Activated CD4-positive, alpha-beta memory T cell treated with anti-CD3 and anti-CD28 coated beads, Interleukin-2, amount 10 ng/mL, durations not matched to agents 7 days and 5 days (primary cell): ENCODE measurements at regions not wholly inside any gene's neighbourhood (a gene's known extent, or its start where the extent isn't known, plus 50 kb on each side); places are given as distances from the start of the nearest gene placed in this dataset.

Source experiments
- CTCF ChIA-PET: fragments of 350-600 bp; sonication (Branson Sonifier 250); formaldehyde crosslinking; loops from one replicate; lab custom pipeline; 2021; ENCODE audit warnings: antibody characterized with exemption, inconsistent platforms; lab: Charles Lee
- POLR2A ChIA-PET: fragments of 350-600 bp; sonication (Branson Sonifier 250); formaldehyde crosslinking; loops from one replicate; lab custom pipeline; 2021; ENCODE audit warnings: antibody characterized with exemption; lab: Charles Lee
- DNase-seq: peaks from one replicate; pipeline ENCODE4 v3.0.0-alpha.2; 2020
- H3K27ac Mint-ChIP-seq: one replicate; pipeline ENCODE4 v1.8.0; 2021; ENCODE audit warnings: mild to moderate bottlenecking, mixed read lengths
- H3K27me3 Mint-ChIP-seq: one replicate; pipeline ENCODE4 v1.8.0; 2021; ENCODE audit warnings: mixed read lengths
- H3K36me3 Mint-ChIP-seq: one replicate; pipeline ENCODE4 v1.8.0; 2021; ENCODE audit warnings: low read depth, mixed read lengths
- H3K4me1 Mint-ChIP-seq: one replicate; pipeline ENCODE4 v1.8.0; 2021; ENCODE audit warnings: mixed read lengths
- H3K4me3 Mint-ChIP-seq: one replicate; pipeline ENCODE4 v1.8.0; 2021; ENCODE audit warnings: mild to moderate bottlenecking, mixed read lengths
- H3K9me3 Mint-ChIP-seq: one replicate; pipeline ENCODE4 v1.8.0; 2021; ENCODE audit warnings: mixed read lengths

DNA sequence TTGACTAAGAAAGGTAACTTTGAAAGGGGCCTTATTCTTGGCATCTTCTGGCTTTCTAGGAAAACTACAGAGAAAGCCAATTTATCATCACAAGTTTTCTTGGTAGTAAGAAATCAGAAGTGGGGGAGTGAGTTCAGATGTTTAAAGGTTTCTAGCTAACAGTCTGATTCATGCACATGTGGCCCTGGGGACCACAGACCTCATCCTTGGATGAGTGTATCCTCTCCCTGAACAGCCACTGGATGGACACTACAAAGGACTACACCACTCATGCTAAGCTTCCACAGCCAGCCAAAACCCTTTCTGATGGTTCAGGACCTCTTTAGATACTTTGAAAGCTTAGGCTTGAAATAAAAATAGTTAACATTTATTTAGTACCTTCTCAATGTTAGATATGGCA lies 218.3 kb upstream of the STK17B start:
- POLR2A ChIA-PET, result no interaction called here
- Mint-ChIP-seq H3K27me3 (no peaks in the 10 kb centered on the region), H3K9me3 (no peaks in the 10 kb centered on the region), H3K4me3 (no peak overlapping the region), H3K27ac (no peak overlapping the region), H3K4me1 (no peaks in the 10 kb centered on the region), H3K36me3 (no peaks in the 10 kb centered on the region)
- CTCF ChIA-PET, result no interaction called here
- no peak for DNase-seq

DNA sequence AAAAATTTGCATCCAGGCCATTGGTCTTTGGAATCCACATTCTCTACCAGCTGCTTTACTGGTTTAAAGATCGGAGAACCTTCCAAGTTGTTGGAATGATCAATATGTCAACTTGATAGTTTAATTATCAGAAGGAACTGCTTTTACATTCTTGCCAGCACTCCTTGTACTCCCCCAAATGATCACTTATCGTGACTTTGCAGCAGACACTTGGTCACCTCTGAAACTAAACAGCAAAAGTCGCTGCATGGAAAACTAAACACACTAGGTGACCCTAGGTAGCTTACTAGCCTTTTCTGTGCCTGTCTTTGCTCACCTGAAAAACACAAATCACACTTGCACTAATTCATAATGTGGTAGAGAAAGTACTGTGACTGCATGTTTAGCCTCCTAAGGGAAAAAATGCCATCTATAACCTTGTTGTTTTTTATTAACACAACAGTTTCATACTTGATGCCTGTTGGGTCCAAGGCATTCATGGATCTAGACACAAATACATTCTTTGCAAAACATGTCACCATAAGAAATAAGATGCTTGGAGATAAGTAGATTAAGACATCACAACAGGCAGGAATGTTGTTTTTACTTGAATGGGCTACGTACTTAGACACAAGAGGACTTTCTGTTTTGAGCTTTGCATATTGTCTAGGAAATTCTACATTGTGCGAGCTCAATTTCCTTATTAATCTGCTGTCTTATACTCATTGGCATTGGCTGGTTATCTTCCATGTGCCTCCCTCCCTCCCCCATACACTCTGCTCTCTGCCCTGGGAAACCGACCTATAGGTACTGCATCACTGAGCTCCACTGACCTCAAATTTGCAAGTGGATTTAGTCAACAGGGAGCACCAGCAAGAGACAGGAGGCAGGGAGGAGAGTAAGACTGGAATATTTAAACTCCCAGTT lies 219.1 kb upstream of the STK17B start:
- CTCF ChIA-PET, result no interaction called here

DNA sequence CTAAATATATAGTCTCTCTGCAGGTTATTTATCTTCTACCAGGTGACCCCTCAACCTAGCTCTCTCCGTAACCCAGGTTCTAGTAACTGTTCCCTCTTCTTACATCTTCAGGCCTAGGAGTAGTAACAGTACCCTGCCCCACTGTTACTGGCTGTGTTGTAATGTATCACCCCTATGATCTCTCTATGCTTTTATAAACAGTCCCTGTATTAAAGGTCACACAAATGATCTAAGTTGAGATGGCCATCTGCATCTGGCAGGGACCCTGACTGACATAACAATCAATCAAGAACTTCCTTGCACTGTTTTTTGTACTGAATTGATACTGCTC lies 219.7 kb upstream of the STK17B start:
- POLR2A ChIA-PET, result no interaction called here
- no peaks in the 10 kb centered on the region for H3K27me3 Mint-ChIP-seq
- CTCF ChIA-PET, result no interaction called here
- no peaks in the 10 kb centered on the region for H3K9me3 Mint-ChIP-seq
- no peak overlapping the region for H3K27ac Mint-ChIP-seq
- no peak overlapping the region for H3K4me3 Mint-ChIP-seq
- H3K36me3 Mint-ChIP-seq, result no peaks in the 10 kb centered on the region
- H3K4me1 Mint-ChIP-seq, result no peaks in the 10 kb centered on the region
- no peak for DNase-seq

More for the DNA sequence above, 219.1 kb upstream of the STK17B start:
- Mint-ChIP-seq H3K4me1 (no peaks in the 10 kb centered on the region), H3K27ac (no peak overlapping the region), H3K36me3 (no peaks in the 10 kb centered on the region), H3K4me3 (no peak overlapping the region), H3K9me3 (no peaks in the 10 kb centered on the region), H3K27me3 (no peaks in the 10 kb centered on the region)
- no peak for DNase-seq
- POLR2A ChIA-PET, result no interaction called here

GRCh38 chr2:196399096-196399495 lies 227.7 kb upstream of the STK17B start:
- no peaks in the 10 kb centered on the region for H3K27me3 Mint-ChIP-seq
- POLR2A ChIA-PET, result no interaction called here

DNA sequence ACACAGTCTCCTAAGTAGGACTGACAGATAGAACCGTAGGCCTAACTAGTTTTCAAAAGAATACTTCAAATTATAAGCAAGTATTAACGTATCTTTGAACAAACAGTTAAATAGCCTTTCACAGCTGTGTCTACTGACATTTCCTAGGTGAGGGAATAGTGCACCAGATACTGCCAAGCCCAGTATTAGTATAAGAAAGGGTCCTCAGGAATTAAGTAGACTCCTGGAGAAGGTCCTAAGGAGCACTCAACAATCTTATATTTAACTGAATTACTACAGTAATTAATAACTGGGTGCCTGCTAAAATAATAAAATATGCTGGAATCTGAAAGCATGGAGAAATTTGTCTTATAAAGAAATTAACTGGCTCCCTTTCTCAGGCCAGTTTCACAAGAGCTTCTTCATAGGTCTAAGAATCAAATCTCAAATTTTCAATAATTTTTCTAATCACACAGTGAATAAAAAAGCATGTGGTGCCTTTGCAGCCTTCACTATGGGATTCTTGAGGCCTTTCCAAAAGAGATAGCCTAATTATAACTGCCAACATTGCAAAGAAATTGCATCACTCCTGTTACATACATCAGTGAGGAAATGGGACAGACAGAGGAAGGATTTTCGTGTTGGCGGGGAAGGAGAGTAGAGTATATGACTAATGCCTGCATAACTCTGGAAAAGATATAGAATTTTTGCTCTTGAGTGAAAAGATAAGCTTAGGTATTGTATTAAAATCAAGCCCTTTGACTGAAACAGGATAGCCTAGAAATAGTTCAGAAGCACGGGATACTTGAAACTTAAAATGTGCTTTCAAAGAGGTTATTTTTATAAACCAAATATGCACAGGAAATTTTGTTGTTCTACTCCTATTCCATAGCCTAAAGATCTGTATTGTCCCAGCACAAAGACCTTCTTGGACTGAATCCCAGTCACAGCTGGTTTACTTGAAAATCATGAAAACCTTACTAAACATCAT lies 228.6 kb upstream of the STK17B start:
- no peak overlapping the region for H3K27ac Mint-ChIP-seq
- POLR2A ChIA-PET, result no interaction called here
- CTCF ChIA-PET, result interaction anchor here (1.5 kb wide), 1 partner anchor 53 kb away, joined by 3 read pairs; no protein-coding TSS in a partner anchor
- no peaks in the 10 kb centered on the region for H3K27me3 Mint-ChIP-seq
- H3K4me1 Mint-ChIP-seq, result no peaks in the 10 kb centered on the region
- H3K4me3 Mint-ChIP-seq, result no peak overlapping the region
- DNase-seq, result no peak
- no peaks in the 10 kb centered on the region for H3K9me3 Mint-ChIP-seq
- no peaks in the 10 kb centered on the region for H3K36me3 Mint-ChIP-seq

More at GRCh38 chr2:196399096-196399495, 227.7 kb upstream of the STK17B start:
- H3K27ac Mint-ChIP-seq, result no peak overlapping the region
- H3K4me3 Mint-ChIP-seq, result no peak overlapping the region
- DNase-seq, result no peak
- no peaks in the 10 kb centered on the region for H3K4me1 Mint-ChIP-seq
- CTCF ChIA-PET, result interaction anchor here (1.1 kb wide), 1 partner anchor 321 kb away, joined by 3 read pairs; no protein-coding TSS in a partner anchor
- no peaks in the 10 kb centered on the region for H3K9me3 Mint-ChIP-seq
- H3K36me3 Mint-ChIP-seq, result no peaks in the 10 kb centered on the region

- no peak for DNase-seq
- POLR2A ChIA-PET, result no interaction called here
- Mint-ChIP-seq H3K27me3 (peaks cover 12% of the 10 kb centered on the region), H3K36me3 (no peaks in the 10 kb centered on the region), H3K27ac (no peak overlapping the region), H3K4me3 (no peak overlapping the region), H3K4me1 (no peaks in the 10 kb centered on the region), H3K9me3 (no peaks in the 10 kb centered on the region)
- CTCF ChIA-PET, result interaction anchor here (0.6 to 1.4 kb wide), 2 partner anchors 66 to 327 kb away, joined by 3 read pairs; no protein-coding TSS in a partner anchor
These were observed 232.1 kb upstream of the STK17B start for GRCh38 chr2:196403471-196403870.

- no peaks in the 10 kb centered on the region for H3K4me1 Mint-ChIP-seq
- ChIA-PET CTCF (interaction anchor here (0.7 kb wide), 1 partner anchor 38 kb away, joined by 3 read pairs; no protein-coding TSS in a partner anchor), POLR2A (no interaction called here)
- H3K9me3 Mint-ChIP-seq, result no peaks in the 10 kb centered on the region
- H3K36me3 Mint-ChIP-seq, result no peaks in the 10 kb centered on the region
- DNase-seq, result no peak
- peaks cover 16% of the 10 kb centered on the region for H3K27me3 Mint-ChIP-seq
- H3K4me3 Mint-ChIP-seq, result no peak overlapping the region
- no peak overlapping the region for H3K27ac Mint-ChIP-seq
These were observed 232.9 kb upstream of the STK17B start for GRCh38 chr2:196404276-196404675.

DNA sequence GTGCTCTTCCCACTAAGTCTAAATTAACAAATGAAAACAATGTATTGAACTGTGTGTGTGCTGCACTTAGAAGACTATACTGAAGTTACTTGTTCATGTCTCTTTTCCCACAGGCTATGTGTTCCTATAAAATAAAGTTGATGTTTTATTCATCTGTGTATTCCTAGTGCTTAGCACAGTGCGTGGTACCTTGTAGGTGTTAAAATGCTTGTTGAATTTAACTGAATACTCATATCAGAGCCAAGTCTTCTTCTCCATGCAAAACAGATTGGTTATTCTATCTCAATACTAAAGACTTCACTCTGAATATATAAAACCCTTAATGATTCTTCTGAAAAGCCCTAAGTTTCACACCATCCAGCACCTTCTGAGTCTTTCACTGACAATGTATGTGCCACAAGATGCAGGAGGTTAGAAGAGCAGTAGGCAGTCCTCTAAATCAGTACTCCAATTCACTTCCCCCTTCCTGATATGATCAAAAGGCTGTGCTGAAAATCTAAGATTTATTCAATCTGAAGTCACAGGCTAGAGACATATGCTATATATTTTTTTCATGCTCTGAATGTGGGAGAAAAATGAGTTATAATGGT lies 231.7 kb upstream of the CCDC150 start:
- Mint-ChIP-seq H3K4me3 (no peak overlapping the region), H3K27ac (no peak overlapping the region), H3K36me3 (no peaks in the 10 kb centered on the region), H3K27me3 (peaks cover 26% of the 10 kb centered on the region), H3K9me3 (no peaks in the 10 kb centered on the region), H3K4me1 (no peaks in the 10 kb centered on the region)
- POLR2A ChIA-PET, result no interaction called here
- CTCF ChIA-PET, result interaction anchor here (1.1 kb wide), 1 partner anchor 110 kb away, joined by 3 read pairs; no protein-coding TSS in a partner anchor
- no peak for DNase-seq

- POLR2A ChIA-PET, result no interaction called here
- no peaks in the 10 kb centered on the region for H3K9me3 Mint-ChIP-seq
- H3K36me3 Mint-ChIP-seq, result no peaks in the 10 kb centered on the region
- peaks cover 26% of the 10 kb centered on the region for H3K27me3 Mint-ChIP-seq
- CTCF ChIA-PET, result no interaction called here
- H3K4me1 Mint-ChIP-seq, result no peaks in the 10 kb centered on the region
- DNase-seq, result no peak
- no peak overlapping the region for H3K27ac Mint-ChIP-seq
- H3K4me3 Mint-ChIP-seq, result no peak overlapping the region
These were observed 230.1 kb upstream of the CCDC150 start for GRCh38 chr2:196409376-196409775.

- Mint-ChIP-seq H3K27me3 (peaks cover 26% of the 10 kb centered on the region), H3K27ac (no peak overlapping the region), H3K4me1 (peaks cover under 1% of the 10 kb centered on the region), H3K36me3 (no peaks in the 10 kb centered on the region), H3K4me3 (no peak overlapping the region), H3K9me3 (no peaks in the 10 kb centered on the region)
- DNase-seq, result no peak
- ChIA-PET POLR2A (no interaction called here), CTCF (no interaction called here)
These were observed 229.5 kb upstream of the CCDC150 start for GRCh38 chr2:196410008-196410407.

DNA sequence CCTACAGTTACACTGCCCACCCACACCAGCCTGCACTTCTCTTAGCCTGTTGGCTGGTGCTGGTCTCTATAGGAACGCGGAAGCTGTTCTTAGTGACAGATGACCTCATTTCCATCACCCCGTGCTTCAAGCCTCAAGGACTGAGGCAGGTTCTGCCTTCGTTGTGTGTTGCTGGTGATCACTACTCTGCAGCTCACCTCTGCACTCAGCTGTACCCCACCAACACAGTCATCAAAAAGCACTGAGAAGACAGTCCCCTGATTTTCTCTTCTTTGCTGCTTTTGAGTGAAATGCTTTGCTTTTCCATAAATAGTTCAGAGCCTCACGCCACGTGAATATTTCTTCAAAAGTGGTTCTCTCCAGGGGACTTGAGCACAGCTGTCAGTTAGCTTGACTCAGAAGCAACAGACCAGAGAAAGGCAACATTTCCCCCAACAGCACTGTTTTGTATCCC lies 225.7 kb upstream of the CCDC150 start:
- H3K27me3 Mint-ChIP-seq, result peaks cover 15% of the 10 kb centered on the region
- H3K9me3 Mint-ChIP-seq, result no peaks in the 10 kb centered on the region
- H3K36me3 Mint-ChIP-seq, result no peaks in the 10 kb centered on the region
- no peak overlapping the region for H3K4me3 Mint-ChIP-seq
- no peak overlapping the region for H3K27ac Mint-ChIP-seq
- peaks cover 7% of the 10 kb centered on the region for H3K4me1 Mint-ChIP-seq
- no peak for DNase-seq
- POLR2A ChIA-PET, result no interaction called here
- CTCF ChIA-PET, result no interaction called here

DNA sequence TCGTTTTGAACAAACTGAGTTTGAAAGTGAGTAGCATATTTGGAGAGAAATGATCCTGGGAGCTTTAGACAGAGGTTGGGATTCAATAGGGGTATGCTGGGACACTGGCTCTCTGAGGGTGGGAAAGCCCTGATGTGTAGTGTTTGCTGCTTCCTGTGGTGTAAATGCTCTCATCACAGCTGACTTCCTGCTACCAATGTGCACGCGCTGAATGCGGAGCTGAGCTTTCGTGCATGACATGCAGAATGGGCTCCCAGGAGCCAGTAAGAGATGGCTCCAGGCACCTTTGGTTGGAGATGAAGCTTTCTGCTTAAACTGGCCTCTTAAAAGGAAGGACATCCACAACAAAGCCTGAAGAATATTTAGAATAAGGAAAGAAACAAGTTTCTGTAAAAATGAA lies 224.1 kb upstream of the CCDC150 start:
- CTCF ChIA-PET, result interaction anchor here (1.2 kb wide), 1 partner anchor 39 kb away, joined by 4 read pairs; no protein-coding TSS in a partner anchor
- Mint-ChIP-seq H3K27ac (no peak overlapping the region), H3K4me1 (peaks cover 7% of the 10 kb centered on the region), H3K36me3 (no peaks in the 10 kb centered on the region), H3K27me3 (peaks cover 13% of the 10 kb centered on the region), H3K9me3 (no peaks in the 10 kb centered on the region), H3K4me3 (no peak overlapping the region)
- DNase-seq, result peak; percentile 21
- POLR2A ChIA-PET, result no interaction called here
